Kidney glomerular epithelial cell (primary cell): ENCODE measurements at regions not wholly inside any gene's neighbourhood (a gene's known extent, or its start where the extent isn't known, plus 50 kb on each side); places are given as distances from the start of the nearest gene placed in this dataset.
"Not testable (repeated sequence)": the region's sequence is repeated elsewhere in the genome, so short reads cannot be mapped to it uniquely, and the experiment has no call there.

ENCODE experiments used
- DNase-seq: peaks from one replicate; lab custom pipeline; 2025; lab: John Stamatoyannopoulos, UW

DNA sequence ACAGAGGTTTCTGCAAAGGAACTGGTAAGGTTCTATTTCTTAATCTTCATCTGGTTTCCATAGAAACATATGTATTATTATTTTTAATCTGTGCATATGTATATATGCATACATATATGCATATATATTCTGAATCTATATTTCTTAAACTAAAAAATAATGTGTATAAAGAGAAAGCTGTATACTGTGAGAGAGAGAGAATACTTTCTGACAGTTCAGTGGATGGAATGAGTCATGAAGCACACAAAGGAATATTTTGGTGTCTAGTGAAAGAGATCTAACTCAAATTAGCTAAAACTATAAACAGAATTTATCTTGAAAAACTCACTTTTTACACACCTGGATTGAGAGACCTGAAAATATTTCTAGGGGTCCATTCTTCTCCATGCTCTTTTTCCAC, 1929.3 kb upstream of the LRRTM1 start:
- no peak for DNase-seq

GRCh38 chr2:82230406-82230805, 1925.9 kb upstream of the LRRTM1 start:
- no peak for DNase-seq

DNA sequence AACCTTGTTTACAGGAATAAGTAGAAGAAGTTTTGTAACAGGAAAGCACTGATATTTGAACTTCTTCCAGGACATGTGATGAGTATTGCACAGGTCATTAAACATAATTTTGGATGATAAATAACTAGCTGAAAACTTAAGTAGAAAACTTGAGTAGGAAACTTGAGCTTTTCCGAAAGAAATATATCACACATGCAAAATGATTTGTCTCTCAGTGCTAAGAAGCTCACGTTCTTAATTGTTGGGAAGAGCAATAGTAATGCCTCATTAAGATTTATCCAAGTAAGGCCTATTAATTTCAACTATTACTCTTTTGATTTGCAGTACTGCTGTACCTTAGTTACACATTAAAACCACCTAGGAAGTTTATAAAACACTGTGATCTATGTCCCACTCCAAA, 1921.9 kb upstream of the LRRTM1 start:
- DNase-seq = no peak

GRCh38 chr2:82224301-82224940, 1919.9 kb upstream of the LRRTM1 start:
- no peak for DNase-seq

DNA sequence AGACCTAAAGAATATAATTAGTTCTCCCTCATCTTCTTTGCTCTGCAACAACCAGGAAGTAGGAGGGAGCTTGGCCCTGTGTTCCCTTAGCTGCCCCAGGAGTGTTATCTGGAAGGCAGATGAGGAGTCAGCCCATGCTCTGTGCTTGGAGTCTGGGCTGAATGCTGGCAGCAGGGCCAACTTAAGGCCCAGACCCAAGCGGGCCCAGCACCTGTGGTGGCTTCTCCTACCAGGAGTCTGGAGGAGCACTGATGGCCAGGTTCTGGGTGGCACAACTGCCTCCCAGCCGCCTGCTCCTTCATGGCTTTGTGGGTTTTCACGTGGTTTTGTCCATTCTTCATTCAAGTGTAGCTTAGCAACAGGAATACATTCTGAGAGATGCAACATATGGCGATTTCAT, 1910.7 kb upstream of the LRRTM1 start:
- no peak for DNase-seq

- no peak for DNase-seq
These were observed 1894.9 kb upstream of the LRRTM1 start for GRCh38 chr2:82199493-82199852.

DNA sequence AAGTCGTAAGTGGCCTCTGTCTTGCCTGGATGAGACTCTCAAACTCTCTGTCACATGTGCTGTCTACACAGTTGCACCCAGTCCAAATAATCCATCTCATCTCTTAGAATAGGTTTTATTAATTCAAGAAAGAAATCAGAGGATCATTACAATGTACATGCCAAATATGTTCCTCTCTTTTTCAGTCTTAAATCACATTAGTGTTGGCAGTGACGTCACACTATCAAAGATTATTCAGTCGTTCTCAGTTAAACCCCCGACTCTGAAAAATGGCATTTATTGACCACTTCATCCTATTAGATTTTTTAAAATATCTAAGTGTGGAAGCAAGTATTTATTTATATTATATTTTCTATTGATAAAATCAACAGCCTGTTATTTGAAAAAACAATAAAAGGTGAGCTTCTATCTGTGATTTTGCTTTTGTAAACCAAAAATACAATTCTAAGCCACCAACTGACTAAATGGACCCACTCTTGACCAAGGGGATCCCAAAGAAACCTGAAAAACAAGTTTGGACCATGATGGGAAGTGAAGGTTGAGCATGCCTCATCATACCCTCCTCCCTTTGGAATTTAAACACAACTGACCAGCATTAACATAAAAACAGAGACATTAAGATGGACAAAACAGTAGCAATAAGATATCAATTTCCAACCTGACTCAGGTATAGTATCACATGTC, 1894.4 kb upstream of the LRRTM1 start:
- no peak for DNase-seq

GRCh38 chr2:82182270-82182669, 1877.7 kb upstream of the LRRTM1 start:
- no peak for DNase-seq

DNA sequence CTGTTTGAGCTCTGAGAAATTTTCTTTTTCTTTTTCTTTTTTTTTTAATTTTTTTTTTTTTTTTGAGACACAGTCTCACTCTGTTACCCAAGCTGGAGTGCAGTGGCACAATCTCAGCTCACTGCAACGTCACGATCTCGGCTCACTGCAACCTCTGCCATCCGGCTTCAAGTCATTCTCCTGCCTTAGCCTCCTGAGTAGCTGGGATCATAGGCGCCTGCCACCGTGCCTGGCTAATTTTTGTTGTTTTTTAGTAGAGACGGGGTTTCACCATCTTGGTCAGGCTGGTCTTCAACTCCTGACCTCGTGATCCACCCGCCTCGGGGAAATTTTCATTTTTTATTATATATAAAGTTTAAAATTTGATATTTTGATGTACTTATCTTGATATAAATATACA, 1870.7 kb upstream of the LRRTM1 start:
- not testable (repeated sequence) for DNase-seq

DNA sequence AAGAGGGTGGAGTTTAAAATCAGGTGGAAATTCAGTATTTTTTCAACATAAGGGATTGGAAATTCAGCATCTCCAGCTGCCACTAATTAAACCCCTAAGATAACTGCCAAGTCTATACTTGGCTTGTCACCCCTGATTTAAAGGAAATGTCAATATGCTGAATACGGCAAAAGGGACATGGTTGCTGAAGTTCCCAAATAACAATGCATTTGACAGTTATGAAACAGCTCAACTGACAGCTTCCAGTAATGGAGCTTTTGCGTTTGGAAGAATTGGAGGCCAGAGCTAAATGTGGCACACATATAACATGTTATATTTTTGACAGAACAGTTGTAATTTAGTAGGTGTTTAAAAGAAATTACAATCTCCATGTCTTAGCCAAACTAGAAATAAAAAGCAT, 1867.9 kb upstream of the LRRTM1 start:
- DNase-seq = no peak

DNA sequence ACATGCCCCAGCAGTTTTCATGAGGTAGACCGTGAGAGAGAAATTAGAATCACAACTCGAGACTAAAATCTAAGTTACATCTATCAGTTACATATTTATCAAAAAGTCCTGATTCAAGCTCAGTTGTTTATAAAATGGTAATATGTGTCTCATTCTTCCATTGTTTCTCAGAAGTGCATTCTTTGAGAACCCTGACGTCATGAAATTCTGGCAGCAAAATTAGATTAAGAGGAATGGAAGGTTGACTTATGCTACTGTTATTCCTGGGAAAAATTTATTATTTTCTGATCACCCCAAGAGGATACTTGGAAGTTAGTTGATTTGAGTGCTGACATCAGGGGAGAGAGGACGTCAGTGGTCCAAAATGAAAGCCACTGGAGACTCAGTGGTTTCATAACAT, 1864.8 kb upstream of the LRRTM1 start:
- no peak for DNase-seq

DNA sequence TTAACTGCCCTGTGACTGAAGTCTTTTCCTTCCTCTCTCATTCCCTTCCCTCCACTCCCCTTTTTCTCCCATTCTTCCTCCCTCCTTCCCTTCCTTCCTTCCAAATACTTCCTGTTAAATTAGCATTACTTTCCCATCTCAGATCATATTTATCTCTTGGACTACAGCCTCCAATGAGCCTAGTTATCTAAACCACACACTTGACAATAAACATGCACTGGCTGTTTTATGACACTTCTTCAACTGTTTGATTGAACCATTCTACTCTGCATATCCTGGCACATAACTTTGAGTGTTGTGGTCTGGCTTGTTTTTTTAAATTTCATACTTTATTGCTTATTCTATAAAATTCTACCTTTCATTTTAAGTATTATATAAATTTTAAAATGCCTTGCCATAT, 1860.8 kb upstream of the LRRTM1 start:
- DNase-seq = no peak

- no peak for DNase-seq
These were observed 1853.6 kb upstream of the LRRTM1 start for GRCh38 chr2:82158150-82158549.

- no peak for DNase-seq
These were observed 1850.9 kb upstream of the LRRTM1 start for GRCh38 chr2:82155469-82155868.

GRCh38 chr2:82143343-82143742, 1838.8 kb upstream of the LRRTM1 start:
- DNase-seq = no peak

DNA sequence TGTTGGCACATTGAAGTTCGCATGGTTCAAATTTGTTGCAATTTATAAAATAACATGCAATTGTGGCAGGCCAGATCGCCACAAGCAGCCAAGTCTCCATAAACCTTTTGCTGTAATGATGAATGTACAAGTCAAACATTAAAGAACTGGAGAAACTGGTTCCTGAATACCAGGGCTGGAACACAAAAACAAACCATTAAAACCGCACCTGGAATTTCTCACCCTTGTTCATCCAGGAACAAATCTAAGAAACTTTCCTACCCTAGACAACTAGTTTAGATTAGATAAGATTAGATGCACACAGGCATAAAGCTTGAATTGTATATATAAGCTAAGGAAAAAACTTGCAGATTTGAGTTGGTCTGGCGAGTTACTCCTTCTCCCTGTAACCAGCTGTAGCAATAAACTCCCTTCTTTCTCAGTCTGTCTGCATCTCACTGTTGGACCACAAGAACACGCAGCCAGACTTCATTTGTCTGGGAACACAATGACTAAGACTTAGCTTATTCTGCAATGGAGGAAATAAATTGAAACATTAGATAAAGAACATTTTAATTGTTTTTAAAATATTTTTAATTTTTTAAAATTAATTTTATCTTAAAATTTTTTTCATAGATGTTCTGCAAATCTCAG, 1835.5 kb upstream of the LRRTM1 start:
- no peak for DNase-seq

DNA sequence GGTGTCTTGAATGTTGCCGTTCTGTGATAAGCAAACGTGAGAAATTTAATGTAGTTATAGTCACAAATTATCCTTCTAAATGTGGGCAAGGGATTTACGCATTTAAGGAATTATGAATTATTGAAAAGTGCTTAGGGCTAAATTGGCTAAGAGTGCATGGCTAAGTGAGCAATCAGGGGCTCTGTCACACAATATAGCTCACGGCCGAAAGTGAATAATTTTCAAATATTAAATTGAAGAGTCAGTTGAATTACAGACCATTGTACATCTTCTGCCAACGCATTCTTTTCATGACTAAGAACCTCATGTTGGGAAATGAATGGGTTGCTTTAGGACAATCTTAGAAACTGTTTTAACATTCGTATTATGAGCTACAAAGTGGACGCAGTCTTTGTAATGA, 1832.9 kb upstream of the LRRTM1 start:
- no peak for DNase-seq

DNA sequence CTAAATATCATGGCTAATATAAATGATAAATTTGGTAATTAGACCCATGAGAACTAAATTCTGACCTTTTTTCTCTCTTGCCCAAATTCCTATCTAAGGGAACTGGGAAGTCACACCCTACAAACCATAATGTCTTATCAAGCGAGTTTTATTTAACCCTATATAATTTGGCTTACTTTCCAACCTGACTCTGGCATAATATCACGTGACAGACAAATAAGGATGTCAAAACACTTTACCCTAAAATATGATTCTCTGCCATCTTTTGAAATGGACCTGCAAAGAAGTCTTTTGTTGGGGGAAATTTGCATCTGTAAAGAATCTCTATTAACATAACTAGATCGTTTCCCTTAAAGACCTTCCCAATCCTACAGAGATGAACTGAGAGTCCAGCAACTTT, 1823.5 kb upstream of the LRRTM1 start:
- DNase-seq = no peak

GRCh38 chr2:82124629-82125028, 1820.1 kb upstream of the LRRTM1 start:
- no peak for DNase-seq

- no peak for DNase-seq
These were observed 1816.1 kb upstream of the LRRTM1 start for GRCh38 chr2:82120654-82121053.

- DNase-seq = no peak
These were observed 1815.6 kb upstream of the LRRTM1 start for GRCh38 chr2:82120115-82120514.

DNA sequence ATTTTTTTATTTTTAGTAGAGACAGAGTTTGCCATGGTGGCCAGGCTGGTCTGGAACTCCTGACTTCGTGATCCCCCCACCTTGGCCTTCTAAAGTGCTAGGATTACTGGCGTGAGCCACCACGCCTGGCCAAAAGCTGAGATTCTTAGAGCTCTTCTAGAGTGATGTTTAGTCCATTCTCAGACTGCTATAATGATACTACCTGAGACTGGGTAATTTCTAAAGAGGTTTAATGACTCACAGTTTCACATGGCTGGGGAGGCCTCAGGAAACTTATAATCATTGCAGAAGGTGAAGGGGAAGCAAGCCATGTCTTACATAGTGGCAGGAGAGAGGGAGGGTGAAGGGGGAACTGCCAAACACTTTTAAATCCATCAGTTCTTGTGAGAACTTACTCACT, 1804.9 kb upstream of the LRRTM1 start:
- no peak for DNase-seq

DNA sequence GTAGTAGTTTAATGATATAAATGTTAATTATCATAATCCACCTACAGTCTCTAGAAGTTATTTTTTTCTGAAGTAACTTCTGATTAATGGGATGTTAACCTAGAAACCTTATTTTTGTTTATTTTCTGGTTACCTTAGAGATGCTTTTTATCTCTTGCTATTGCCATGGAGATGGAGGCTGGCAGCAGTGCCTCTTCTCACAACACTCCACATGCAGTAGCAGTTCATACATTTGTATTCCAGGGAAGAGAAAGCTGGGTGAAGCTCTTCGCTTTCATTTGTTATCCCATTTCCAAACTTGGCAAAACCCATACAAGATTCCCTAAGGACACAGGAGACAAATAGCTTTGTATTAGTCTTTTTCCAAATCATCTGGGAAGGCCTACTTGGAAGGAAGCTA, 1794.1 kb upstream of the LRRTM1 start:
- no peak for DNase-seq

DNA sequence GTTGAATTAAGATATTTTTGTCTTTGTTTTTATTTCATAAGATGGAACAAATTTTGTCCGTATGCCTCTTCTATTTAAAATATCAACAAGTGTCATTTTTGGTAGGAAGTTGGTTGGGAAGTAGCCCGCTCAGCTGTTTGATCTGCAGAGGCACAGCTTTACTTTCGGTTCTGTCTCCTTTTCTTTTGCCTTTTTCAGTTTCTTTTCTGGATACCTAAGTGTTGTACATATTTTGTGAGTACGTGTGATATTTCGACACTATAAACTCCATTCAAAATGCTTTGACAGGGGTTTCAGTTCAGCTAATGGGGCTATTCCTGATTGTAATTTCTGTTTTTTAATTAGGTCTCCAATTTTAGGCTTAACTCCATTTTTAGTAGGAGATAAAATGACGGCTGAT, 1785.0 kb upstream of the LRRTM1 start:
- no peak for DNase-seq
